NCI-H2227 treated with DMSO at 0.1 percent for 48 hours (cell line): ENCODE measurements at regions not wholly inside any gene's neighbourhood (a gene's known extent, or its start where the extent isn't known, plus 50 kb on each side); places are given as distances from the start of the nearest gene placed in this dataset.

ENCODE experiments used
- DNase-seq: peaks from one replicate; lab custom pipeline; 2025; lab: John Stamatoyannopoulos, UW

DNA sequence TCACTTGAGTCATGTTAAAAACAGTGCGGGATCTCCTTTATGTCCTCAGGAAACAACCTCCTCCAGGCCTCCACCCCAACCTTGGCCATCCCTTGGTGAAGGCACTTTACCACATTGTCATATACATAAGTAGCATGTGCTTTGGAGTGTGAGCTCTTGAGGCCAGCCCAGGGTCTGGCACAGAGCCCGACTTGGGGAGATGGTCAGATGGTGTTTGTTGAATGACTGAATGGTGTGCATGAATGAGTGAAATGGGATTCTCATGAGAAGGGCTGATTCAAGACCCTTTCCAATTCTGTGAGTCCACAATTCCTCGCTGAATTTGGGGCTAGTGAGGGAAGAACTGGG is 52.9 kb upstream of the DLK1 start:
- DNase-seq, result no peak

DNA sequence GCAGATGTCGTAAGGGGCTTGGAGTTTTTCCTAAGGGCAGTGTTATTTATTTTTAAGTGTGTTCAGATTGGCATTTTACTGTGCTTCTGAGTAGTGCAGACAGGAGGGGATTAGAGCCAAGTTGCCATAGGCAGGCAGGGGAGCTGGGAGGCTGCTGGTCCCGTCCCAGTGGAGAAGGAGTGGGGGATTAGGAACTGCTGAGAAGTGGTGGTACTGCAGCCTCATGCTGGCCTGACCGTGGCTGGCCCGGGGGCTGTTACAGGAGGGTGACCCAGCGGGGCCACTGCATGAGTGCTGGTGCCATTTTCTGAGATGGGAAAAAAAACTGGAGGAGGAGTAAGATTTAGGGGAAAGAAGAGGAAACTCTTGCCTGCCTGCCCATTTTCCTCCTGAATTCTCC is 52.3 kb upstream of the DLK1 start:
- no peak for DNase-seq

- DNase-seq, result peak; percentile 85
Observed at GRCh38 chr14:100674897-100675619, 51.6 kb upstream of the DLK1 start.

GRCh38 chr14:100675699-100676684 is 50.7 kb upstream of the DLK1 start:
- no peak for DNase-seq
